Vagina (tissue), 2 donors: ENCODE measurements at regions not wholly inside any gene's neighbourhood (a gene's known extent, or its start where the extent isn't known, plus 50 kb on each side); places are given as distances from the start of the nearest gene placed in this dataset.
"Not testable (repeated sequence)": the region's sequence is repeated elsewhere in the genome, so short reads cannot be mapped to it uniquely, and the experiment has no call there.

Source experiments
- DNase-seq, 2 donors: peaks; one replicate each; pipeline ENCODE4 v3.0.0-alpha.2; 2017; ENCODE audit errors: extremely low spot score in 2 of 2
- H3K27ac ChIP-seq: fragments of 200-600 bp; sonication (generic); one replicate; pipeline ENCODE4 v1.5.1; 2019
- H3K27me3 ChIP-seq: fragments of 200-600 bp; sonication (generic); one replicate; pipeline ENCODE4 v1.5.1; 2019
- H3K36me3 ChIP-seq, 2 donors: fragments of 200-600 bp; sonication (generic); one replicate each; pipeline ENCODE4 v1.5.1; 2017 to 2019
- H3K4me1 ChIP-seq: fragments of 200-600 bp; sonication (generic); one replicate; pipeline ENCODE4 v1.5.1; 2019
- H3K4me3 ChIP-seq, 2 donors: fragments of 200-600 bp; sonication (generic); 1 replicate in 1 of 2; 2 replicates in 1 of 2; pipeline ENCODE4 v1.5.1; 2016 to 2019
- H3K9me3 ChIP-seq: fragments of 200-600 bp; sonication (generic); one replicate; pipeline ENCODE4 v1.5.1; 2019
- POLR2A ChIP-seq, 2 donors: fragments of 450-650 bp; IDR thresholded peaks; one replicate each; pipeline ENCODE4 v1.6.1; 2017; ENCODE audit warnings: antibody characterized with exemption in 2 of 2, mild to moderate bottlenecking in 2 of 2, moderate library complexity in 2 of 2
- POLR2AphosphoS5 ChIP-seq, 2 donors: sonication (generic); formaldehyde crosslinking; IDR thresholded peaks; one replicate each; pipeline ENCODE4 v1.9.0; 2017; ENCODE audit warnings: antibody characterized with exemption in 2 of 2, mild to moderate bottlenecking in 2 of 2, low read depth in 1 of 2; ENCODE audit not compliant: insufficient read depth in 1 of 2
- intact Hi-C: fragments of 100-400 bp; cut with DNase I; formaldehyde crosslinking; loops from one replicate; pipeline ENCODE4 v1.15.1; 2023
- TF ChIP-seq, protein P1 (sequence below), 3 experiments: fragments of 450-650 bp in 2 of 3; fragments of 200-600 bp in 1 of 3; sonication (generic) in 1 of 3; IDR thresholded peaks; one replicate each; pipeline ENCODE4 v1.5.1; 2017 to 2019; ENCODE audit warnings: antibody characterized with exemption in 3 of 3, mild to moderate bottlenecking in 2 of 3, moderate library complexity in 2 of 3

GRCh38 chr13:56528040-56528790, 612.5 kb upstream of the PRR20A start:
- Histone ChIP-seq H3K36me3 (no peaks in the 10 kb centered on the region), H3K27ac (no peak overlapping the region), H3K4me3 (no peak overlapping the region), H3K9me3 (no peaks in the 10 kb centered on the region), H3K4me1 (no peaks in the 10 kb centered on the region), H3K27me3 (no peaks in the 10 kb centered on the region)
- TF ChIP-seq POLR2A (IDR thresholded peaks at IDR 0.05): no peak
- TF ChIP-seq, protein P1, sequence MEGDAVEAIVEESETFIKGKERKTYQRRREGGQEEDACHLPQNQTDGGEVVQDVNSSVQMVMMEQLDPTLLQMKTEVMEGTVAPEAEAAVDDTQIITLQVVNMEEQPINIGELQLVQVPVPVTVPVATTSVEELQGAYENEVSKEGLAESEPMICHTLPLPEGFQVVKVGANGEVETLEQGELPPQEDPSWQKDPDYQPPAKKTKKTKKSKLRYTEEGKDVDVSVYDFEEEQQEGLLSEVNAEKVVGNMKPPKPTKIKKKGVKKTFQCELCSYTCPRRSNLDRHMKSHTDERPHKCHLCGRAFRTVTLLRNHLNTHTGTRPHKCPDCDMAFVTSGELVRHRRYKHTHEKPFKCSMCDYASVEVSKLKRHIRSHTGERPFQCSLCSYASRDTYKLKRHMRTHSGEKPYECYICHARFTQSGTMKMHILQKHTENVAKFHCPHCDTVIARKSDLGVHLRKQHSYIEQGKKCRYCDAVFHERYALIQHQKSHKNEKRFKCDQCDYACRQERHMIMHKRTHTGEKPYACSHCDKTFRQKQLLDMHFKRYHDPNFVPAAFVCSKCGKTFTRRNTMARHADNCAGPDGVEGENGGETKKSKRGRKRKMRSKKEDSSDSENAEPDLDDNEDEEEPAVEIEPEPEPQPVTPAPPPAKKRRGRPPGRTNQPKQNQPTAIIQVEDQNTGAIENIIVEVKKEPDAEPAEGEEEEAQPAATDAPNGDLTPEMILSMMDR (IDR thresholded peaks at IDR 0.05): no peak
- no peak for TF ChIP-seq POLR2AphosphoS5 (IDR thresholded peaks at IDR 0.05; ENCODE audit: insufficient read depth in 1 of 2, low read depth in 1 of 2)
- intact Hi-C loops: no loop called here
- no peak for DNase-seq

- no peak overlapping the region for H3K27ac ChIP-seq
- H3K4me3 ChIP-seq: no peak overlapping the region
- no peaks in the 10 kb centered on the region for H3K36me3 ChIP-seq
- no peaks in the 10 kb centered on the region for H3K4me1 ChIP-seq
- H3K9me3 ChIP-seq: no peaks in the 10 kb centered on the region
- no peaks in the 10 kb centered on the region for H3K27me3 ChIP-seq
- intact Hi-C loops: no loop called here
- TF ChIP-seq POLR2A (IDR thresholded peaks at IDR 0.05) (no peak), POLR2AphosphoS5 (IDR thresholded peaks at IDR 0.05; ENCODE audit: insufficient read depth in 1 of 2, low read depth in 1 of 2) (no peak)
- TF ChIP-seq, protein P1 (IDR thresholded peaks at IDR 0.05): no peak
- DNase-seq: no peak
These were observed 610.6 kb upstream of the PRR20A start for GRCh38 chr13:56530096-56530495.

DNA sequence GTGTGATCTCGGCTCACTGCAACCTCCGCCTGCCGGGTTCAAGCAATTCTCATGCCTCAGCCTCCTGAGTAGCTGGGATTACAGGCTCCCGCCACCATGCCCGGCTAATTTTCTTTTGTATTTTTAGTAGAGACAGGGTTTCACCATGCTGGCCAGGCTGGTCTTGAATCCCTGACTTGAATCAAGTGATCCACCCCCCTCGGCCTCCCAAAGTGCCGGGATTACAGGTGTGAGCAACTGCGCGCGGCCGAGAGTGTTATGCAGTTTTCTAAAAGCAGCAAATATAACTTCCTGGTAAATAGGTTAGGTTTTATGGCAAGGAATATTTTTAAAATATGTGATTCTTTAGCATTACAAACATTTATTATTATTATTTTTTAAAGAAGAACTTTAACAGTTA, 592.8 kb upstream of the PRR20A start:
- H3K9me3 ChIP-seq, H3K4me3 ChIP-seq, intact Hi-C loops, H3K4me1 ChIP-seq, H3K27ac ChIP-seq, H3K36me3 ChIP-seq, H3K27me3 ChIP-seq, DNase-seq: not testable (repeated sequence)

- intact Hi-C loops: no loop called here
- H3K36me3 ChIP-seq: no peaks in the 10 kb centered on the region
- no peaks in the 10 kb centered on the region for H3K9me3 ChIP-seq
- no peak overlapping the region for H3K27ac ChIP-seq
- no peaks in the 10 kb centered on the region for H3K27me3 ChIP-seq
- DNase-seq: no peak
- H3K4me1 ChIP-seq: no peaks in the 10 kb centered on the region
- TF ChIP-seq POLR2A (IDR thresholded peaks at IDR 0.05) (no peak), POLR2AphosphoS5 (IDR thresholded peaks at IDR 0.05; ENCODE audit: insufficient read depth in 1 of 2, low read depth in 1 of 2) (no peak)
- TF ChIP-seq, protein P1 (IDR thresholded peaks at IDR 0.05): no peak
- no peak overlapping the region for H3K4me3 ChIP-seq
These were observed 581.9 kb upstream of the PRR20A start for GRCh38 chr13:56558698-56559320.

- no peak for DNase-seq
- Histone ChIP-seq H3K9me3 (no peaks in the 10 kb centered on the region), H3K4me1 (no peaks in the 10 kb centered on the region), H3K4me3 (no peak overlapping the region), H3K27me3 (no peaks in the 10 kb centered on the region), H3K36me3 (no peaks in the 10 kb centered on the region), H3K27ac (no peak overlapping the region)
- intact Hi-C loops: no loop called here
- TF ChIP-seq, protein P1 (IDR thresholded peaks at IDR 0.05): no peak
- no peak for TF ChIP-seq POLR2A (IDR thresholded peaks at IDR 0.05)
- TF ChIP-seq POLR2AphosphoS5 (IDR thresholded peaks at IDR 0.05; ENCODE audit: insufficient read depth in 1 of 2, low read depth in 1 of 2): no peak
These were observed 579.4 kb upstream of the PRR20A start for GRCh38 chr13:56561327-56561726.
